AG09309 (cell line): ENCODE measurements at regions not wholly inside any gene's neighbourhood (a gene's known extent, or its start where the extent isn't known, plus 50 kb on each side); places are given as distances from the start of the nearest gene placed in this dataset.

Experiments
- DNase-seq: peaks from one replicate; pipeline ENCODE4 v3.0.0-alpha.2; 2010; ENCODE audit warnings: low read depth
- H3K4me3 ChIP-seq: 2 replicates; pipeline ENCODE4 v1.5.1; 2011; ENCODE audit warnings: mild to moderate bottlenecking, low read depth, low read length, moderate library complexity; ENCODE audit not compliant: control insufficient read depth
- CTCF ChIP-seq: IDR thresholded peaks from 2 replicates; pipeline ENCODE4 v1.5.1; 2011; ENCODE audit warnings: mild to moderate bottlenecking, low read depth, low read length, inconsistent platforms; ENCODE audit not compliant: insufficient read depth, control insufficient read depth; ENCODE audit errors: missing control alignments

- no peak for DNase-seq
- H3K4me3 ChIP-seq, result no peak overlapping the region
Observed at GRCh38 chr15:100780208-100780800, 99.3 kb upstream of the ALDH1A3 start.

GRCh38 chr15:100781061-100781960 is 98.3 kb upstream of the ALDH1A3 start:
- no peak overlapping the region for H3K4me3 ChIP-seq
- no peak for DNase-seq
- TF ChIP-seq CTCF, result no peak

More at GRCh38 chr15:100780208-100780800, 99.3 kb upstream of the ALDH1A3 start:
- TF ChIP-seq CTCF, result no peak

GRCh38 chr15:100781961-100782530 is 97.6 kb upstream of the ALDH1A3 start:
- no peak overlapping the region for H3K4me3 ChIP-seq
- DNase-seq, result no peak
- TF ChIP-seq CTCF, result no peak

- H3K4me3 ChIP-seq, result no peak overlapping the region
Observed at GRCh38 chr15:100783291-100783690, 96.3 kb upstream of the ALDH1A3 start.

GRCh38 chr15:100783760-100784492 is 95.7 kb upstream of the ALDH1A3 start:
- H3K4me3 ChIP-seq, result no peak overlapping the region
- TF ChIP-seq CTCF, result no peak
- DNase-seq, result no peak

More at GRCh38 chr15:100783291-100783690, 96.3 kb upstream of the ALDH1A3 start:
- no peak for DNase-seq
- TF ChIP-seq CTCF, result no peak

- no peak for TF ChIP-seq CTCF
- DNase-seq, result no peak
- H3K4me3 ChIP-seq, result no peak overlapping the region
Observed at GRCh38 chr15:100784493-100785180, 95.0 kb upstream of the ALDH1A3 start.
